WERI-Rb-1 (cell line): ENCODE measurements at regions not wholly inside any gene's neighbourhood (a gene's known extent, or its start where the extent isn't known, plus 50 kb on each side); places are given as distances from the start of the nearest gene placed in this dataset.

Experiments
- DNase-seq: peaks from one replicate; pipeline ENCODE4 v3.0.0-alpha.2; 2020
- H3K27ac ChIP-seq: fragments of 250-450 bp; sonication (Bioruptor Pico); 2 replicates; pipeline ENCODE4 v1.5.1; 2020; ENCODE audit warnings: mild to moderate bottlenecking, moderate library complexity
- H3K27me3 ChIP-seq: fragments of 250-450 bp; sonication (Bioruptor Pico); 2 replicates; pipeline ENCODE4 v1.5.1; 2021; ENCODE audit warnings: mild to moderate bottlenecking, low read depth, moderate library complexity; ENCODE audit not compliant: insufficient read depth, severe bottlenecking
- H3K36me3 ChIP-seq: fragments of 250-450 bp; sonication (Bioruptor Pico); 2 replicates; pipeline ENCODE4 v1.5.1; 2020; ENCODE audit warnings: mild to moderate bottlenecking, moderate library complexity
- H3K4me3 ChIP-seq: 2 replicates; pipeline ENCODE4 v1.5.1; 2011; ENCODE audit warnings: low read depth, mild to moderate bottlenecking, control low read depth, low read length
- H3K9me3 ChIP-seq: fragments of 250-450 bp; sonication (Bioruptor Pico); 2 replicates; pipeline ENCODE4 v1.5.1; 2021; ENCODE audit warnings: mild to moderate bottlenecking, moderate library complexity; ENCODE audit not compliant: severe bottlenecking
- TF ChIP-seq, protein P1 (sequence below): IDR thresholded peaks from 2 replicates; pipeline ENCODE4 v1.5.1; 2011; ENCODE audit warnings: low read depth, mild to moderate bottlenecking, control low read depth, inconsistent platforms, low read length

DNA sequence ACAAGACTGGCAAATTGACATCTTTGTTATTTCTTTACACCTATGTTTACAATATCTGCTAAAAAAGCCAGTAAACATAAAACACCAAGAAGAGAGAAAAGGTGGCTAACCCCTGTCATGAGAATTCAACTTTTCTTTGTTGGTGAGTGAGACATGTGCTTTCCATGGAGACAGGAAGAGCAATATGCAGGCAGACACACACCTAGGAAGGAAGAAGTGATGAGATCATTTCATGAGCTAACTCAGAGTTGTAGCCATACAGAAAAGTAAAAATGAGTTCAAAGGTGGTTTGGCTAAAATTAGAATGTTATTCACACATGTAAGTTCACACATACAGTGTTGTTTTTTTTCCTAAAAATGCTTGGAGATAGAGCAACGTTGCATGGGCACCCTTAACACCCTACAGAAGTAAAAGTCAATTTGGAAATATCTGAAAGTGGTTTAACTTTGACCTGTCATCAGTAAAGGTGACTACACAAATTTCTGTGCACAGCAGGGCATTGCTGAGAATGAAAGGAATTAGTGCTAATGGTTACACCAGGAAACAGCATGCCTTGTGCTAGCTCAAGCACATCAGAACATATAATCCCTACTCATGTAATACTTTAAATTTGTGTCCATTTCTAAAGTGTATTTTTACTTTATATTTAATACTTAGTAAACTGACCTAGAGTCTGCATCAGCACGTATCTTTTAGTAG is 557.6 kb downstream of the CBLN2 start:
- no peak for DNase-seq
- Histone ChIP-seq H3K27me3 (no peaks in the 10 kb centered on the region), H3K36me3 (no peaks in the 10 kb centered on the region), H3K9me3 (no peaks in the 10 kb centered on the region), H3K27ac (no peak overlapping the region), H3K4me3 (no peak overlapping the region)
- TF ChIP-seq, protein P1, sequence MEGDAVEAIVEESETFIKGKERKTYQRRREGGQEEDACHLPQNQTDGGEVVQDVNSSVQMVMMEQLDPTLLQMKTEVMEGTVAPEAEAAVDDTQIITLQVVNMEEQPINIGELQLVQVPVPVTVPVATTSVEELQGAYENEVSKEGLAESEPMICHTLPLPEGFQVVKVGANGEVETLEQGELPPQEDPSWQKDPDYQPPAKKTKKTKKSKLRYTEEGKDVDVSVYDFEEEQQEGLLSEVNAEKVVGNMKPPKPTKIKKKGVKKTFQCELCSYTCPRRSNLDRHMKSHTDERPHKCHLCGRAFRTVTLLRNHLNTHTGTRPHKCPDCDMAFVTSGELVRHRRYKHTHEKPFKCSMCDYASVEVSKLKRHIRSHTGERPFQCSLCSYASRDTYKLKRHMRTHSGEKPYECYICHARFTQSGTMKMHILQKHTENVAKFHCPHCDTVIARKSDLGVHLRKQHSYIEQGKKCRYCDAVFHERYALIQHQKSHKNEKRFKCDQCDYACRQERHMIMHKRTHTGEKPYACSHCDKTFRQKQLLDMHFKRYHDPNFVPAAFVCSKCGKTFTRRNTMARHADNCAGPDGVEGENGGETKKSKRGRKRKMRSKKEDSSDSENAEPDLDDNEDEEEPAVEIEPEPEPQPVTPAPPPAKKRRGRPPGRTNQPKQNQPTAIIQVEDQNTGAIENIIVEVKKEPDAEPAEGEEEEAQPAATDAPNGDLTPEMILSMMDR = no peak

- no peak overlapping the region for H3K4me3 ChIP-seq
- no peaks in the 10 kb centered on the region for H3K27me3 ChIP-seq
- H3K36me3 ChIP-seq = no peaks in the 10 kb centered on the region
- no peak for DNase-seq
- no peaks in the 10 kb centered on the region for H3K9me3 ChIP-seq
- H3K27ac ChIP-seq = no peak overlapping the region
- TF ChIP-seq, protein P1 = no peak
Measured at GRCh38 chr18:71976744-71977143, 567.4 kb downstream of the CBLN2 start.

- Histone ChIP-seq H3K36me3 (no peaks in the 10 kb centered on the region), H3K27me3 (no peaks in the 10 kb centered on the region), H3K4me3 (no peak overlapping the region), H3K27ac (no peak overlapping the region), H3K9me3 (no peaks in the 10 kb centered on the region)
- no peak for DNase-seq
- TF ChIP-seq, protein P1 = no peak
Measured at GRCh38 chr18:71966791-71967190, 577.4 kb downstream of the CBLN2 start.

- Histone ChIP-seq H3K9me3 (no peaks in the 10 kb centered on the region), H3K27ac (no peak overlapping the region), H3K4me3 (no peak overlapping the region), H3K27me3 (no peaks in the 10 kb centered on the region), H3K36me3 (no peaks in the 10 kb centered on the region)
- TF ChIP-seq, protein P1 = no peak
- DNase-seq = no peak
Measured at GRCh38 chr18:71958605-71959004, 585.5 kb downstream of the CBLN2 start.

DNA sequence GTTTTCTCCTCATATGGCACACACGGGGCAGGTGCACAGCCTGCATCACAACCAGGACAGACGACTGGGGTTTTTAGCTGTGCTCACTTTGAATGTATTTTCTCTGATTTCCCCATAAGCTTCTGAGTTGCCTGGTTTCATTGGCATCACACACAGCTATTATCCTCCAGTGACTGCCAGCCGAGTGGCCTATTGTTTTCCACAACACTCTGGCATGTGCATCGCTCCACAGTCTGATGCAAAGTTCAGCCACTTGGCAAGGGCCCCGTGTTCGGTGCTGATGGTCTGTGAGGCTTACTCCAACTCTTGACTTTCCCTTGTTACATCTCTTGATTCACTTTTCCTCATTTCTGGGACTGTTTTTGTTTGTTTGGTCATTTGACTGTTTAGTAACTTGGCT is 593.1 kb downstream of the CBLN2 start:
- no peak overlapping the region for H3K27ac ChIP-seq
- no peaks in the 10 kb centered on the region for H3K27me3 ChIP-seq
- no peaks in the 10 kb centered on the region for H3K36me3 ChIP-seq
- TF ChIP-seq, protein P1 = no peak
- H3K9me3 ChIP-seq = no peaks in the 10 kb centered on the region
- no peak for DNase-seq
- H3K4me3 ChIP-seq = no peak overlapping the region

- no peaks in the 10 kb centered on the region for H3K9me3 ChIP-seq
- H3K4me3 ChIP-seq = no peak overlapping the region
- no peaks in the 10 kb centered on the region for H3K36me3 ChIP-seq
- no peak for DNase-seq
- H3K27me3 ChIP-seq = no peaks in the 10 kb centered on the region
- no peak overlapping the region for H3K27ac ChIP-seq
- TF ChIP-seq, protein P1 = no peak
Measured at GRCh38 chr18:71942433-71942832, 601.7 kb downstream of the CBLN2 start.
